Activated naive CD8-positive, alpha-beta T cell treated with anti-CD3 and anti-CD28 coated beads, Interleukin-2, amount 50 U/mL, for 24 hours (primary cell): ENCODE measurements at regions not wholly inside any gene's neighbourhood (a gene's known extent, or its start where the extent isn't known, plus 50 kb on each side); places are given as distances from the start of the nearest gene placed in this dataset.

Experiments used
- ATAC-seq: fragments of 150-1000 bp; cut with Tn5 transposase; one replicate; pipeline ENCODE4 v1.10.0; 2021
- DNase-seq: peaks from one replicate; pipeline ENCODE4 v3.0.0; 2021
- H3K27ac Mint-ChIP-seq: one replicate; pipeline ENCODE4 v1.8.0; 2021; ENCODE audit warnings: mild to moderate bottlenecking, mixed read lengths
- H3K27me3 Mint-ChIP-seq: one replicate; pipeline ENCODE4 v1.8.0; 2021; ENCODE audit warnings: mixed read lengths
- H3K36me3 Mint-ChIP-seq: one replicate; pipeline ENCODE4 v1.8.0; 2021; ENCODE audit warnings: low read depth, mixed read lengths
- H3K4me1 Mint-ChIP-seq: one replicate; pipeline ENCODE4 v1.8.0; 2021; ENCODE audit warnings: mixed read lengths
- H3K4me3 Mint-ChIP-seq: one replicate; pipeline ENCODE4 v1.8.0; 2021; ENCODE audit warnings: mild to moderate bottlenecking, moderate library complexity, mixed read lengths
- H3K9me3 Mint-ChIP-seq: one replicate; pipeline ENCODE4 v1.8.0; 2021; ENCODE audit warnings: mixed read lengths

- Mint-ChIP-seq H3K27ac (no peak overlapping the region), H3K36me3 (no peaks in the 10 kb centered on the region), H3K4me1 (peaks cover 4% of the 10 kb centered on the region), H3K9me3 (no peaks in the 10 kb centered on the region), H3K4me3 (no peak overlapping the region), H3K27me3 (peaks cover 7% of the 10 kb centered on the region)
- ATAC-seq = no peak
- no peak for DNase-seq
These were observed 112.9 kb upstream of the FER start for GRCh38 chr5:108634617-108635288.

- Mint-ChIP-seq H3K4me3 (no peak overlapping the region), H3K36me3 (no peaks in the 10 kb centered on the region), H3K9me3 (no peaks in the 10 kb centered on the region), H3K4me1 (peaks cover 4% of the 10 kb centered on the region), H3K27me3 (peaks cover 7% of the 10 kb centered on the region), H3K27ac (no peak overlapping the region)
- DNase-seq = no peak
- no peak for ATAC-seq
These were observed 113.6 kb upstream of the FER start for GRCh38 chr5:108634010-108634616.

GRCh38 chr5:108629779-108630528 is 117.7 kb upstream of the FER start:
- DNase-seq (no peak), ATAC-seq (no peak)
- Mint-ChIP-seq H3K4me1 (peaks cover 4% of the 10 kb centered on the region), H3K4me3 (no peak overlapping the region), H3K27ac (no peak overlapping the region), H3K27me3 (no peaks in the 10 kb centered on the region), H3K9me3 (no peaks in the 10 kb centered on the region), H3K36me3 (no peaks in the 10 kb centered on the region)

DNA sequence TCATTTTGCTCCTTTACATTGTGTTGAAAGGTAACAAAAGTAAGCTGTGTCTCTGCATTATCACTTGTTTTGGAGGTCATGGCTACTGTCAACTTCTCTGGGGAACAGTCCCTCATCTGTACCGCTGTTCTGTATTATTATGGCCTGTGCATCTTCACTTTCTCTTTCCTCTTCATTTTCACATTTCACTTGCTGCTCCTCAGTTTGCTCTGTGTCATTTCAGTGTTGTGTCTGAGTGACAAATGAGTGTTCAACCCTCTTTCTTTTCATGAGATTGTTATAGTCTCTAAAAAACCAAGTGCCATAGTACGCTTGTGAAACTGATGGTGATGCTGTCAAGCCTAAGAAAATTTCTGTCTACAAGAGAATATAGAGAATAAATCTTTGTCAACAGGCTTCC is 122.0 kb upstream of the FER start:
- H3K4me1 Mint-ChIP-seq = no peaks in the 10 kb centered on the region
- DNase-seq = no peak
- no peaks in the 10 kb centered on the region for H3K9me3 Mint-ChIP-seq
- H3K36me3 Mint-ChIP-seq = no peaks in the 10 kb centered on the region
- no peaks in the 10 kb centered on the region for H3K27me3 Mint-ChIP-seq
- H3K27ac Mint-ChIP-seq = no peak overlapping the region
- H3K4me3 Mint-ChIP-seq = no peak overlapping the region
- no peak for ATAC-seq

DNA sequence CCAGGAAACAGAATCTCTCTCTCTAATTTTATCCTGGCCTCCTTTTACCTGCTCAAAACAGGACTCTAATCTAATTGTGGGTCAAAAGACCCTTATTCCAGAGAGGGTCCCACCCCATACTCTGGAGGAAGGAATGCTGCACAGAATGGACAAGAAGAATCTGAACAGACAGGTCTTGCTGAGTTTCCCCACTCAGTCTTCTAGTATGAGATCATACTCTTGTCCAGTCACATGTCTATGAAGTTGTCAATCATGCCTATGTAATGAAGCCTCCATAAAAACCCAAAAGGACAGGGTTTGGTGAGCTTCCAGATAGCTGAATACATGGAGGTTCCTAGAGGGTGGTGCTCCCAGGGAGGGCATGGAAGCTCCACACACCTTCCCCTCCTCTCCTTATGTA is 123.9 kb upstream of the FER start:
- ATAC-seq (no peak), DNase-seq (no peak)
- H3K4me3 Mint-ChIP-seq = no peak overlapping the region
- H3K4me1 Mint-ChIP-seq = no peaks in the 10 kb centered on the region
- no peak overlapping the region for H3K27ac Mint-ChIP-seq
- H3K27me3 Mint-ChIP-seq = no peaks in the 10 kb centered on the region
- H3K36me3 Mint-ChIP-seq = no peaks in the 10 kb centered on the region
- H3K9me3 Mint-ChIP-seq = no peaks in the 10 kb centered on the region

DNA sequence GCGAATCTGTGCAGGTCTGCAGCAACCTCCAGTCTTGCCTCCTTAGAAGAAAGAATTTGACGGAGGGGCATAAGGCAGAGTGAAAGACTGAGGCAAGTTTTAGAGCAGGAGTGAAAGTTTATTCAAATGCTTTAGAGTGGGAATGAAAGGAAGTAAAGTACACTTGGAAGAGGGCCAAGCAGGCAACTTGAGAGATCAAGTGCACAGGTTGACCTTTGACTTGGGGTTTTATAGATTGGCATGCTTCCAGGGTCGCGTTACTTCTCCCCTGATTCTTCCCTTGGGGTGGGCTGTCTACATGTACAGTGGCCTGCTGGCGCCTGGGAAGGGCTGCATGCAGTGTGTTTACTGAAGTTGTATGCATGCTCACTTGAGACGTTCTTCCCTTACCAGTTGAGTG is 127.2 kb upstream of the FER start:
- Mint-ChIP-seq H3K4me3 (no peak overlapping the region), H3K9me3 (peaks cover 3% of the 10 kb centered on the region), H3K36me3 (peaks cover 2% of the 10 kb centered on the region), H3K4me1 (no peaks in the 10 kb centered on the region), H3K27me3 (peaks cover 3% of the 10 kb centered on the region), H3K27ac (no peak overlapping the region)
- ATAC-seq (no peak), DNase-seq (no peak)

GRCh38 chr5:108619815-108620214 is 127.9 kb upstream of the FER start:
- no peak overlapping the region for H3K4me3 Mint-ChIP-seq

GRCh38 chr5:108617467-108618435 is 129.9 kb upstream of the FER start:
- ATAC-seq = no peak
- peaks cover 2% of the 10 kb centered on the region for H3K36me3 Mint-ChIP-seq
- H3K9me3 Mint-ChIP-seq = peaks cover 4% of the 10 kb centered on the region
- no peak overlapping the region for H3K27ac Mint-ChIP-seq
- no peak for DNase-seq
- H3K4me3 Mint-ChIP-seq = no peak overlapping the region
- no peaks in the 10 kb centered on the region for H3K4me1 Mint-ChIP-seq
- peaks cover 3% of the 10 kb centered on the region for H3K27me3 Mint-ChIP-seq

More at GRCh38 chr5:108619815-108620214, 127.9 kb upstream of the FER start:
- Mint-ChIP-seq H3K27me3 (peaks cover 3% of the 10 kb centered on the region), H3K9me3 (peaks cover 4% of the 10 kb centered on the region), H3K36me3 (peaks cover 2% of the 10 kb centered on the region), H3K27ac (no peak overlapping the region), H3K4me1 (no peaks in the 10 kb centered on the region)
- ATAC-seq (no peak), DNase-seq (no peak)

GRCh38 chr5:108615216-108615615 is 132.5 kb upstream of the FER start:
- no peak for DNase-seq
- peaks cover 2% of the 10 kb centered on the region for H3K36me3 Mint-ChIP-seq
- peaks cover 3% of the 10 kb centered on the region for H3K27me3 Mint-ChIP-seq
- ATAC-seq = no peak
- H3K27ac Mint-ChIP-seq = no peak overlapping the region
- peaks cover 5% of the 10 kb centered on the region for H3K9me3 Mint-ChIP-seq
- H3K4me3 Mint-ChIP-seq = no peak overlapping the region
- no peaks in the 10 kb centered on the region for H3K4me1 Mint-ChIP-seq

GRCh38 chr5:108607421-108607820 is 140.3 kb upstream of the FER start:
- Mint-ChIP-seq H3K36me3 (no peaks in the 10 kb centered on the region), H3K27me3 (peaks cover 2% of the 10 kb centered on the region), H3K27ac (no peak overlapping the region), H3K9me3 (peaks cover 8% of the 10 kb centered on the region), H3K4me3 (no peak overlapping the region), H3K4me1 (no peaks in the 10 kb centered on the region)
- DNase-seq (no peak), ATAC-seq (no peak)

- H3K4me3 Mint-ChIP-seq = no peak overlapping the region
- ATAC-seq = no peak
- no peak for DNase-seq
- no peaks in the 10 kb centered on the region for H3K4me1 Mint-ChIP-seq
- H3K27ac Mint-ChIP-seq = no peak overlapping the region
- H3K9me3 Mint-ChIP-seq = peaks cover 8% of the 10 kb centered on the region
- H3K36me3 Mint-ChIP-seq = no peaks in the 10 kb centered on the region
- peaks cover 2% of the 10 kb centered on the region for H3K27me3 Mint-ChIP-seq
These were observed 141.5 kb upstream of the FER start for GRCh38 chr5:108606185-108606584.

DNA sequence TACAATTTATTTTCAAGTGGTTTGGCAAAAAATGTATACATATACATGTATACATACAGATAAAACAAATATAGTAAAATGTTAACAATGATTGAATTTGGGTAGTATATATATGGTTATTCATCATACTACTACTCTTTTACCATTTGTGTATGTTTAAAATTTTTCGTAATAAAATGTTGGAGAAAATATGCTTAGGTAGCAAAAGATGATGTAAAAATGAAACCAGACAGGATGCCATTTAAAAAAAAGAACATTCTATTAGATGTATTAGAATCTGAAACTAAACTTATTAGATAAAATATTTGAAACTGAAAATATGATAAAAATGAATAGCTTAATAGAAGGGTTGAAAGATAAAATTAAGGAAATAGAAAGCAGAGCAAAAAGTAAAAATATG is 144.9 kb upstream of the FER start:
- Mint-ChIP-seq H3K9me3 (no peaks in the 10 kb centered on the region), H3K27ac (no peak overlapping the region), H3K4me1 (no peaks in the 10 kb centered on the region), H3K27me3 (peaks cover 3% of the 10 kb centered on the region), H3K4me3 (no peak overlapping the region), H3K36me3 (no peaks in the 10 kb centered on the region)
- DNase-seq = no peak
- no peak for ATAC-seq

GRCh38 chr5:108590799-108591198 is 156.9 kb upstream of the FER start:
- Mint-ChIP-seq H3K9me3 (no peaks in the 10 kb centered on the region), H3K27me3 (peaks cover 5% of the 10 kb centered on the region), H3K4me3 (no peak overlapping the region), H3K4me1 (no peaks in the 10 kb centered on the region), H3K36me3 (no peaks in the 10 kb centered on the region), H3K27ac (no peak overlapping the region)
- DNase-seq (no peak), ATAC-seq (no peak)

- H3K4me1 Mint-ChIP-seq = no peaks in the 10 kb centered on the region
- H3K27ac Mint-ChIP-seq = no peak overlapping the region
- H3K4me3 Mint-ChIP-seq = no peak overlapping the region
- ATAC-seq = no peak
- H3K9me3 Mint-ChIP-seq = no peaks in the 10 kb centered on the region
- DNase-seq = no peak
- H3K36me3 Mint-ChIP-seq = no peaks in the 10 kb centered on the region
- peaks cover 13% of the 10 kb centered on the region for H3K27me3 Mint-ChIP-seq
These were observed 159.4 kb upstream of the FER start for GRCh38 chr5:108588323-108588722.
